ENCODE measurements at regions not wholly inside any gene's neighbourhood (a gene's known extent, or its start where the extent isn't known, plus 50 kb on each side); places are given as distances from the start of the nearest gene placed in this dataset.

- Histone ChIP-seq H3K9ac (ENCODE audit: low read depth, low read length) (no peak overlapping the region), H3K4me1 (ENCODE audit: insufficient read depth, low read length) (no peaks in the 10 kb centered on the region), H3K27me3 (ENCODE audit: insufficient read depth, low read length) (no peaks in the 10 kb centered on the region), H3K9me3 (ENCODE audit: insufficient read depth, low read depth, low read length) (no peaks in the 10 kb centered on the region), H3K27ac (ENCODE audit: low read length) (no peak overlapping the region), H3K4me3 (ENCODE audit: low read length) (no peak overlapping the region), H3K36me3 (ENCODE audit: insufficient read depth, low read depth, low read length) (no peaks in the 10 kb centered on the region)
Observed at GRCh38 chr5:121109817-121110216, 645.7 kb downstream of the PRR16 start.

- Histone ChIP-seq H3K27ac (ENCODE audit: low read length) (no peak overlapping the region), H3K9me3 (ENCODE audit: insufficient read depth, low read depth, low read length) (no peaks in the 10 kb centered on the region), H3K9ac (ENCODE audit: low read depth, low read length) (no peak overlapping the region), H3K4me3 (ENCODE audit: low read length) (no peak overlapping the region), H3K4me1 (ENCODE audit: insufficient read depth, low read length) (no peaks in the 10 kb centered on the region), H3K27me3 (ENCODE audit: insufficient read depth, low read length) (no peaks in the 10 kb centered on the region), H3K36me3 (ENCODE audit: insufficient read depth, low read depth, low read length) (no peaks in the 10 kb centered on the region)
Observed at GRCh38 chr5:121121786-121122185, 657.7 kb downstream of the PRR16 start.

DNA sequence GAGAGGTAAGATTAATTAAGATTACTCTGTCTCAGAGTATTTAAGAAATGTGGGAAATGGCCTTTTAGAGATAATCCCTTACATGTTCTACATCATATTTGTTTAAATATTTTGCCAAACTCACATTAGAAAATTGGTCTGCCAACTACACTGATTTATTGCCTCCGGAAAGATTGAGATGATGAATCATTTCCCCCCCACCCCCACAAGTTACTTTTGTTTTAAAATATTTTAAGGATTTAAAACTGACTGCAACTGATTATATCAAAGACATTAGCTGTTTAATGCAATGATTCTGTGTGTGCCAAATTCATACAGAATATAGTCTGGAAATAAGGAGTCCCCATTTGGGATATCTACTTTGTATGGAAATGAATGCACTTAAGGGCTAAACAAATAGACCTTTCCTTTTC is 674.4 kb downstream of the PRR16 start:
- Histone ChIP-seq H3K27ac (ENCODE audit: low read length) (no peak overlapping the region), H3K9ac (ENCODE audit: low read depth, low read length) (no peak overlapping the region), H3K27me3 (ENCODE audit: insufficient read depth, low read length) (no peaks in the 10 kb centered on the region), H3K9me3 (ENCODE audit: insufficient read depth, low read depth, low read length) (peaks cover 6% of the 10 kb centered on the region; the same call in 1 of the 2 replicates), H3K4me1 (ENCODE audit: insufficient read depth, low read length) (no peaks in the 10 kb centered on the region), H3K4me3 (ENCODE audit: low read length) (no peak overlapping the region), H3K36me3 (ENCODE audit: insufficient read depth, low read depth, low read length) (no peaks in the 10 kb centered on the region)

DNA sequence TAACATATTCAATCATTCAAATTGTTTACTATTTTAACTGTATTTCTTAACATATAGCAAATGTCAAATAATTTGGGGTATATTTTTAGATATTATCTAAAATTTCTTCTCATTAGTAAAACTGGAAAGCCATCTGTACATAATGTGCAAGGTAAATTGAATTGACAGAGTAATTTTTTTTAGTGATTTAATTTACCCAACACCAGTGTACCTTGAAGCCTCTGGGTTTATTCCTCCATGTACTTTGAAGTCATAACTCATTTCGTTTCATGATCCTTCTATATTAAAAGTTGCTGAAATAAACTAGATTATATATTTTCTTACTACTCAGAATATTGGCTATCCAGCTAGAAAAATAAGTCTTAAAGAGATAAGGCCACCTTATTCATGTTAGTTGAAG is 674.9 kb downstream of the PRR16 start:
- H3K27me3 ChIP-seq (ENCODE audit: insufficient read depth, low read length): no peaks in the 10 kb centered on the region
- no peak overlapping the region for H3K27ac ChIP-seq (ENCODE audit: low read length)
- H3K4me1 ChIP-seq (ENCODE audit: insufficient read depth, low read length): no peaks in the 10 kb centered on the region
- no peak overlapping the region for H3K9ac ChIP-seq (ENCODE audit: low read depth, low read length)
- no peaks in the 10 kb centered on the region for H3K36me3 ChIP-seq (ENCODE audit: insufficient read depth, low read depth, low read length)
- no peak overlapping the region for H3K4me3 ChIP-seq (ENCODE audit: low read length)
- peaks cover 6% of the 10 kb centered on the region; the same call in 1 of the 2 replicates for H3K9me3 ChIP-seq (ENCODE audit: insufficient read depth, low read depth, low read length)

- H3K36me3 ChIP-seq (ENCODE audit: insufficient read depth, low read depth, low read length): no peaks in the 10 kb centered on the region
- H3K4me3 ChIP-seq (ENCODE audit: low read length): no peak overlapping the region
- no peak overlapping the region for H3K9ac ChIP-seq (ENCODE audit: low read depth, low read length)
- H3K27me3 ChIP-seq (ENCODE audit: insufficient read depth, low read length): no peaks in the 10 kb centered on the region
- H3K4me1 ChIP-seq (ENCODE audit: insufficient read depth, low read length): no peaks in the 10 kb centered on the region
- H3K27ac ChIP-seq (ENCODE audit: low read length): no peak overlapping the region
- peaks cover 6% of the 10 kb centered on the region; the same call in 1 of the 2 replicates for H3K9me3 ChIP-seq (ENCODE audit: insufficient read depth, low read depth, low read length)
Observed at GRCh38 chr5:121144764-121145163, 680.7 kb downstream of the PRR16 start.

DNA sequence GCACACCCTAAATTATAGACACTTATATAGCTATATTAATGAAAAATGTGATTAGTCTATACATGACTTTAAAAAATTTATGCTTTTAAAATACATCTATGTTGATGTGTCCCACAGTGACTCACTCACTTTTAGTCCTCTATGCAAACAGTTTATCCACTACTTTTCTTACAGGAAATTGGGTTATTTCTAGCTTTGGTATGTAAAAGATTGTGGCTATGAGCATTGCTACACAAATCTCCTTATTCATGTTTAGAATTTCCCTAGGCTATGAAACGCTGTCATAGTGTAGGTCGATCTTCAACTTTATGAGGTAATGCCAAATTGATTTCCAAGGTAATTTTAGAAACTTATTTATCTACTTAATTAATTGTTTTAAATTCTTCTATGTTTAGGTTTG is 687.4 kb downstream of the PRR16 start:
- Histone ChIP-seq H3K9ac (ENCODE audit: low read depth, low read length) (no peak overlapping the region), H3K4me3 (ENCODE audit: low read length) (no peak overlapping the region), H3K4me1 (ENCODE audit: insufficient read depth, low read length) (no peaks in the 10 kb centered on the region; the same call in 1 of the 2 replicates), H3K9me3 (ENCODE audit: insufficient read depth, low read depth, low read length) (no peaks in the 10 kb centered on the region), H3K36me3 (ENCODE audit: insufficient read depth, low read depth, low read length) (no peaks in the 10 kb centered on the region), H3K27me3 (ENCODE audit: insufficient read depth, low read length) (no peaks in the 10 kb centered on the region), H3K27ac (ENCODE audit: low read length) (no peak overlapping the region)

- Histone ChIP-seq H3K27ac (ENCODE audit: low read length) (no peak overlapping the region), H3K9me3 (ENCODE audit: insufficient read depth, low read depth, low read length) (no peaks in the 10 kb centered on the region), H3K27me3 (ENCODE audit: insufficient read depth, low read length) (no peaks in the 10 kb centered on the region), H3K9ac (ENCODE audit: low read depth, low read length) (no peak overlapping the region), H3K4me1 (ENCODE audit: insufficient read depth, low read length) (no peaks in the 10 kb centered on the region; the same call in 1 of the 2 replicates), H3K4me3 (ENCODE audit: low read length) (no peak overlapping the region), H3K36me3 (ENCODE audit: insufficient read depth, low read depth, low read length) (no peaks in the 10 kb centered on the region)
Observed at GRCh38 chr5:121152411-121152810, 688.3 kb downstream of the PRR16 start.

- Histone ChIP-seq H3K9ac (ENCODE audit: low read depth, low read length) (no peak overlapping the region), H3K27ac (ENCODE audit: low read length) (peak overlapping the region; percentile 21), H3K36me3 (ENCODE audit: insufficient read depth, low read depth, low read length) (no peaks in the 10 kb centered on the region), H3K27me3 (ENCODE audit: insufficient read depth, low read length) (no peaks in the 10 kb centered on the region), H3K9me3 (ENCODE audit: insufficient read depth, low read depth, low read length) (no peaks in the 10 kb centered on the region), H3K4me1 (ENCODE audit: insufficient read depth, low read length) (no peaks in the 10 kb centered on the region; the same call in 1 of the 2 replicates), H3K4me3 (ENCODE audit: low read length) (0 out of 2 replicates have a peak overlapping the region, but pooled peaks have one; percentile 34)
Observed at GRCh38 chr5:121156565-121156964, 692.5 kb downstream of the PRR16 start.

DNA sequence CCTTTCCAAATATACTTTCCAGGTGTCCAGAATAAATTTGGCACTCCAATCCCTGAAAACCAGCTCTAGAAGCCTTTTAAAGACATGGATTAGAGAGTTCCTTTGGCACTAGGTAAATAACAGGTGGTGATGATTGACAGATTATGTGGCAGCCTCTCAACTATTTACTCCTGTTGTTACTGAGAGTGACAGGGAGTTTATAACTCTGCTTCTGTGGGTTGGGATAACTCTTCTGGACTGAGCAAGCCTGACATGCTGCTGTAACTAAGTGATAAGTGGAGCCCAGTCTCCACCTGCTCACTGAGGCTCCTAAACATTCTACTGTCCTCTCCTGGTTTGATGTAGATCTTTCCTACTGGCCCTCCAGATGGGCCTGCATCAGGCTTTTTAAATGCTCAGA is 693.2 kb upstream of the FTMT start:
- Histone ChIP-seq H3K4me3 (ENCODE audit: low read length) (no peak overlapping the region), H3K27ac (ENCODE audit: low read length) (no peak overlapping the region), H3K9me3 (ENCODE audit: insufficient read depth, low read depth, low read length) (no peaks in the 10 kb centered on the region), H3K9ac (ENCODE audit: low read depth, low read length) (no peak overlapping the region), H3K27me3 (ENCODE audit: insufficient read depth, low read length) (no peaks in the 10 kb centered on the region), H3K36me3 (ENCODE audit: insufficient read depth, low read depth, low read length) (no peaks in the 10 kb centered on the region), H3K4me1 (ENCODE audit: insufficient read depth, low read length) (no peaks in the 10 kb centered on the region)

GRCh38 chr5:121160591-121160990 is 691.1 kb upstream of the FTMT start:
- Histone ChIP-seq H3K9me3 (ENCODE audit: insufficient read depth, low read depth, low read length) (no peaks in the 10 kb centered on the region), H3K4me3 (ENCODE audit: low read length) (no peak overlapping the region), H3K9ac (ENCODE audit: low read depth, low read length) (no peak overlapping the region), H3K27ac (ENCODE audit: low read length) (no peak overlapping the region), H3K4me1 (ENCODE audit: insufficient read depth, low read length) (no peaks in the 10 kb centered on the region), H3K27me3 (ENCODE audit: insufficient read depth, low read length) (no peaks in the 10 kb centered on the region), H3K36me3 (ENCODE audit: insufficient read depth, low read depth, low read length) (no peaks in the 10 kb centered on the region)

DNA sequence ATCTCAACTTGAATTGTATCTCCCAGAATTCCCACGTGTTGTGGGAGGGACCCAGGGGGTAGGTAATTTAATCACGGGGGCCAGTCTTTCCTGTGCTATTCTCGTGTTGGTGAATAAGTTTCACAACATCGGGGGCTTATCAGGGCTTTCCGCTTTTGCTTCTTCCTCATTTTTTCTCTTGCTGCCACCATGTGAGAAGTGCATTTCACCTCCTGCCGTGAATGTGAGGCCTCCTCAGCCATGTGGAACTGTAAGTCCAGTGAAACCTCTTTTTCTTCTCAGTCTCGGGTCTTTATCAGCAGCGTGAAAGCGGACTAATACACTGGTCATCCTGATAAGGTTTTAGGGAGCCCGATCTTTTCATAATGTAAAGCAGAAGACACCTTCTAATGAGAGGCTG is 687.0 kb upstream of the FTMT start:
- H3K9ac ChIP-seq (ENCODE audit: low read depth, low read length): no peak overlapping the region
- H3K27me3 ChIP-seq (ENCODE audit: insufficient read depth, low read length): no peaks in the 10 kb centered on the region
- H3K4me3 ChIP-seq (ENCODE audit: low read length): no peak overlapping the region
- H3K4me1 ChIP-seq (ENCODE audit: insufficient read depth, low read length): no peaks in the 10 kb centered on the region
- no peak overlapping the region for H3K27ac ChIP-seq (ENCODE audit: low read length)
- H3K9me3 ChIP-seq (ENCODE audit: insufficient read depth, low read depth, low read length): no peaks in the 10 kb centered on the region
- no peaks in the 10 kb centered on the region for H3K36me3 ChIP-seq (ENCODE audit: insufficient read depth, low read depth, low read length)

DNA sequence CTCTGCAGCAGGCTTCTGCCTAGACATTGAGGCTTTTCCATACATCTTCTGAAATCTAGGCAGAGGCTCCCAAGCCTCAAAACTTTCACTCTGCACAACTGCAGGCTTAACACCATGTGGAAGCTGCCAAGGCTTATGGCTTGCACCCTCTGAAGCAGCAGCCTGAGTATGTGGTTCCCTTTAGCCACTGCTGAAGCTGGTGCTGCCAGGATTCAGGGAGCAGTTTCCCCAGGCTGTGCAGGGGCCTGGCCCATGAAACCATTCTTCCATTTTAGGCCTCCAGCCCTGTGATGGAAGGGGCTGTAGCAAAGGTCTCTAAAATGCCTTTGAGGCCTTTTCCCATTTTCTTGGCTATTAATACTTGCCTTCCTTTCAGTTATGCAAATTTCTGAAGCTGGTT is 680.3 kb upstream of the FTMT start:
- Histone ChIP-seq H3K4me1 (ENCODE audit: insufficient read depth, low read length) (no peaks in the 10 kb centered on the region), H3K9me3 (ENCODE audit: insufficient read depth, low read depth, low read length) (no peaks in the 10 kb centered on the region), H3K27me3 (ENCODE audit: insufficient read depth, low read length) (no peaks in the 10 kb centered on the region), H3K4me3 (ENCODE audit: low read length) (no peak overlapping the region), H3K36me3 (ENCODE audit: insufficient read depth, low read depth, low read length) (no peaks in the 10 kb centered on the region), H3K27ac (ENCODE audit: low read length) (no peak overlapping the region), H3K9ac (ENCODE audit: low read depth, low read length) (no peak overlapping the region)

DNA sequence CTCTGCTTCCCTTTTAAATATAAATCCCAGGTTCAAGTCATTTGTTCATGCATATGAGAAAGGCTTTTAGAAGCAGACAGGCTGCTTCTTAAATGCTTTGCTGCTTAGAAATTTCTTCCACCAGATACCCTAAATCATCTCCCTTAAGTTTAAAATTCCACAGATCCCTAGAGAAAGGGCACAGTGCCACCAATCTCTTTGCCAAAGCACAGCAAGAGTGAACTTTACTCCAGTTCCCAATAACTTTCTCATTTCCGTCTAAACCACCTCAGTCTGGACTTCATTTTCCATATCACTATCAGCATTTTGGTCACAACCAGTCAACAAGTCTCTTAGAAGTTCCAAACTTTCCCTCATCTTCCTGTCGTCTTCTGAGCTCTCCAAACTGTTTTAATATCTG is 679.8 kb upstream of the FTMT start:
- H3K27ac ChIP-seq (ENCODE audit: low read length): no peak overlapping the region
- no peaks in the 10 kb centered on the region for H3K36me3 ChIP-seq (ENCODE audit: insufficient read depth, low read depth, low read length)
- no peaks in the 10 kb centered on the region for H3K27me3 ChIP-seq (ENCODE audit: insufficient read depth, low read length)
- H3K4me1 ChIP-seq (ENCODE audit: insufficient read depth, low read length): no peaks in the 10 kb centered on the region
- no peaks in the 10 kb centered on the region for H3K9me3 ChIP-seq (ENCODE audit: insufficient read depth, low read depth, low read length)
- no peak overlapping the region for H3K9ac ChIP-seq (ENCODE audit: low read depth, low read length)
- no peak overlapping the region for H3K4me3 ChIP-seq (ENCODE audit: low read length)
